HCT116 (cell line): ENCODE measurements at regions not wholly inside any gene's neighbourhood (a gene's known extent, or its start where the extent isn't known, plus 50 kb on each side); places are given as distances from the start of the nearest gene placed in this dataset.

Experiments used
- ATAC-seq: fragments of 200-7000 bp; cut with Tn5 transposase; 2 replicates; pipeline ENCODE4 v1.9.1; 2020; ENCODE audit warnings: mild to moderate bottlenecking, moderate library complexity
- BruUV-seq: library from RNA; stranded (reverse); fragments of 400-500 nt; replicated peaks from 2 replicates; lab custom pipeline; 2021; lab: Mats Ljungman, UMichigan
- CTCF ChIA-PET: fragments of 300-600 bp; sonication (Branson Sonifier 250); formaldehyde crosslinking; loops from one replicate; lab custom pipeline; 2021; ENCODE audit warnings: antibody characterized with exemption; lab: Charles Lee
- POLR2A ChIA-PET: fragments of 300-600, 350-600 bp; sonication (Branson Sonifier 250); formaldehyde crosslinking; loops from one replicate; lab custom pipeline; 2021; ENCODE audit warnings: antibody characterized with exemption; lab: Charles Lee
- RAD21 ChIA-PET, 2 experiments: fragments of 300-600 bp; sonication (Branson Sonifier 250); formaldehyde crosslinking; loops; one replicate each; lab custom pipeline; 2023; ENCODE audit warnings: low total read pairs in 2 of 2; ENCODE audit not compliant: uncharacterized antibody in 2 of 2, unreplicated experiment in 2 of 2, low non-redundant PET in 1 of 2; lab: Charles Lee
- DNase-seq: peaks from one replicate; pipeline ENCODE4 v3.0.0-alpha.2; 2010; ENCODE audit warnings: low read depth, low spot score
- H2AFZ ChIP-seq: fragments of 200-600 bp; shearing (Covaris generic), sonication (generic); 2 replicates; pipeline ENCODE4 v1.6.1; 2017; ENCODE audit warnings: low read depth, mixed run types, mixed read lengths, antibody characterized with exemption, low read length; ENCODE audit not compliant: poor library complexity, severe bottlenecking
- H3K27ac ChIP-seq: 2 replicates; pipeline ENCODE4 v1.5.1; 2012; ENCODE audit warnings: low read depth, low read length
- H3K27me3 ChIP-seq: fragments of 200-600 bp; sonication (generic); 2 replicates; pipeline ENCODE4 v1.6.1; 2016; ENCODE audit warnings: mixed run types, low read length, mixed read lengths; ENCODE audit not compliant: insufficient read depth
- H3K36me3 ChIP-seq, 2 experiments: fragments of 200-500 bp in 1 of 2; fragments of 200-600 bp in 1 of 2; sonication (Bioruptor generic) in 1 of 2; sonication (generic) in 1 of 2; 2 replicates each; pipeline versions ENCODE4 v1.5.1 to v1.6.1; 2014 to 2016; ENCODE audit warnings: low read length in 2 of 2, inconsistent platforms in 1 of 2, mixed read lengths in 1 of 2, mixed run types in 1 of 2; ENCODE audit not compliant: insufficient read depth in 2 of 2, control insufficient read depth in 1 of 2
- H3K4me1 ChIP-seq, 2 experiments: fragments of 200-600 bp in 1 of 2; sonication (generic) in 1 of 2; 2 replicates each; pipeline versions ENCODE4 v1.5.1 to v1.6.1; 2012 to 2017; ENCODE audit warnings: low read length in 2 of 2, inconsistent platforms in 1 of 2, mild to moderate bottlenecking in 1 of 2, mixed read lengths in 1 of 2, mixed run types in 1 of 2, moderate library complexity in 1 of 2; ENCODE audit not compliant: insufficient read depth in 2 of 2, control insufficient read depth in 1 of 2
- H3K4me2 ChIP-seq: fragments of 200-600 bp; sonication (generic); 2 replicates; pipeline ENCODE4 v1.6.1; 2017; ENCODE audit warnings: mixed run types, low read length, mixed read lengths
- H3K4me3 ChIP-seq, 2 experiments: fragments of 200-600 bp in 1 of 2; sonication (generic) in 1 of 2; replicated peaks in 1 of 2; 2 replicates each; pipeline ENCODE4 v1.5.1; 2011 to 2016; ENCODE audit warnings: low read length in 2 of 2, control low read depth in 1 of 2, low read depth in 1 of 2, mild to moderate bottlenecking in 1 of 2, mixed read lengths in 1 of 2, mixed run types in 1 of 2
- H3K79me2 ChIP-seq: fragments of 200-600 bp; sonication (generic); 2 replicates; pipeline ENCODE4 v1.6.1; 2017; ENCODE audit warnings: mild to moderate bottlenecking, mixed run types, low read length, moderate library complexity, mixed read lengths; ENCODE audit not compliant: insufficient read depth
- H3K9ac ChIP-seq: fragments of 200-600 bp; sonication (generic); 2 replicates; pipeline ENCODE4 v1.6.1; 2016; ENCODE audit warnings: low read length, mixed read lengths
- H3K9me2 ChIP-seq: fragments of 200-600 bp; sonication (generic), shearing (Covaris generic); 2 replicates; pipeline ENCODE4 v1.6.1; 2017; ENCODE audit warnings: mixed run types, mild to moderate bottlenecking, moderate library complexity; ENCODE audit not compliant: insufficient read depth
- H3K9me3 ChIP-seq, 2 experiments: fragments of 200-500 bp in 1 of 2; fragments of 200-600 bp in 1 of 2; sonication (Bioruptor generic) in 1 of 2; sonication (generic) in 1 of 2; 2 replicates each; pipeline ENCODE4 v1.6.1; 2014 to 2017; ENCODE audit warnings: low read length in 2 of 2, mixed read lengths in 2 of 2, inconsistent platforms in 1 of 2, low read depth in 1 of 2, mild to moderate bottlenecking in 1 of 2, mixed run types in 1 of 2, moderate library complexity in 1 of 2; ENCODE audit not compliant: control insufficient read depth in 1 of 2, insufficient read depth in 1 of 2
- H4K20me1 ChIP-seq: fragments of 200-600 bp; sonication (generic), shearing (Covaris generic); 2 replicates; pipeline ENCODE4 v1.6.1; 2017; ENCODE audit warnings: mixed run types, mild to moderate bottlenecking, moderate library complexity; ENCODE audit not compliant: insufficient read depth
- CBX3 ChIP-seq: IDR thresholded peaks from 2 replicates; pipeline ENCODE4 v1.6.1; 2012; ENCODE audit warnings: low read depth
- EGR1 ChIP-seq: IDR thresholded peaks from 2 replicates; pipeline ENCODE4 v1.6.1; 2012; ENCODE audit warnings: low read depth
- EZH2phosphoT487 ChIP-seq: fragments of 200-600 bp; IDR thresholded peaks from 2 replicates; pipeline ENCODE4 v1.6.1; 2018; ENCODE audit warnings: antibody characterized with exemption, borderline replicate concordance
- FOSL1 ChIP-seq: IDR thresholded peaks from 2 replicates; pipeline ENCODE4 v1.6.1; 2012; ENCODE audit warnings: low read depth
- POLR2A ChIP-seq: IDR thresholded peaks from 2 replicates; pipeline ENCODE4 v1.7.0; 2011; ENCODE audit warnings: borderline replicate concordance; ENCODE audit not compliant: insufficient read depth, insufficient read length; ENCODE audit errors: extremely low read depth
- POLR2AphosphoS5 ChIP-seq: IDR thresholded peaks from 2 replicates; pipeline ENCODE4 v1.6.1; 2011; ENCODE audit warnings: mild to moderate bottlenecking, low read depth, low read length, moderate library complexity
- SRF ChIP-seq: IDR thresholded peaks from 2 replicates; pipeline ENCODE4 v1.6.1; 2012; ENCODE audit warnings: low read depth
- TCF7L2 ChIP-seq: IDR thresholded peaks from 2 replicates; pipeline ENCODE4 v1.7.0; 2011; ENCODE audit warnings: borderline replicate concordance, inconsistent platforms; ENCODE audit not compliant: insufficient read depth, insufficient read length; ENCODE audit errors: extremely low read depth
- ZFX ChIP-seq: fragments of 450-650 bp; IDR thresholded peaks from 2 replicates; pipeline ENCODE4 v1.6.1; 2017
- intact Hi-C: fragments of 100-400 bp; cut with micrococcal nuclease; formaldehyde crosslinking; loops from 2 replicates; pipeline ENCODE4 v1.10.0; 2022
- TF ChIP-seq, protein P1 (sequence below): IDR thresholded peaks from 2 replicates; pipeline ENCODE4 v1.6.1; 2012
- TF ChIP-seq, protein P2 (sequence below), 3 experiments: fragments of 200-600 bp in 1 of 3; sonication (generic) in 1 of 3; IDR thresholded peaks in 2 of 3; conservative IDR thresholded peaks in 1 of 3; 2 replicates each; pipeline ENCODE4 v1.5.1; 2012 to 2017; ENCODE audit warnings: low read depth in 2 of 3, low read length in 2 of 3, antibody characterized with exemption in 1 of 3, borderline replicate concordance in 1 of 3, control low read depth in 1 of 3, mild to moderate bottlenecking in 1 of 3, mixed read lengths in 1 of 3, mixed run types in 1 of 3, moderate library complexity in 1 of 3; ENCODE audit not compliant: insufficient read depth in 1 of 3
- TF ChIP-seq, protein P3 (sequence below): IDR thresholded peaks from 2 replicates; pipeline ENCODE4 v1.6.1; 2011; ENCODE audit warnings: mild to moderate bottlenecking, low read length, moderate library complexity; ENCODE audit not compliant: insufficient replicate concordance; ENCODE audit errors: extremely low read depth
- TF ChIP-seq, protein P4 (sequence below): IDR thresholded peaks from 2 replicates; pipeline ENCODE4 v1.6.1; 2012; ENCODE audit warnings: low read depth

DNA sequence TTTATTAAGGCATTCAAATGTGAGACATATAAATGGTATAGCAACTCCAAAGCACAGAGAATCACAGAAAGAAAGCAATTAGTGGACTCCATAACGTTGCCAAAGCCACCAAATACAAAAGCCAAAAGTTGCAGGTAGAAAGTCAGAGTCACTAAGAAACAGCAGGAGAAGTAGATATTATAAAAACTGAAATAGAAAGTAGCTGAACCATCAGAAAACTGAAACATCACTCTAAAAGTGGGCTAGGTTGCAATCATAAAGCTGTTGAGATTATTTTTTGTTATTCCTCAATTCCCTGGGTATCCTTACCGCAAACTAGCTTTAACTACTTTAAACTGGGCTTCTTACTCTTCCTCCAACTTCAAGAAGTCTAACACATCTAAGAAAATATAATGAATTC lies 108.1 kb upstream of the ARRDC3 start:
- intact Hi-C loops: no loop called here
- Histone ChIP-seq H3K9ac (no peak overlapping the region), H3K4me2 (no peak overlapping the region), H3K27ac (no peak overlapping the region), H3K4me1 (no peaks in the 10 kb centered on the region), H3K27me3 (no peaks in the 10 kb centered on the region), H3K9me2 (0 out of 2 replicates have a peak, but pooled peaks cover 7% of the 10 kb centered on the region), H3K79me2 (no peaks in the 10 kb centered on the region), H2AFZ (no peak overlapping the region), H3K4me3 (no peak overlapping the region), H3K36me3 (no peaks in the 10 kb centered on the region), H3K9me3 (no peaks in the 10 kb centered on the region), H4K20me1 (no peaks in the 10 kb centered on the region)
- CTCF ChIA-PET: no interaction called here
- RAD21 ChIA-PET: no interaction called here
- no peak for ATAC-seq
- no peak for TF ChIP-seq FOSL1
- no peak for DNase-seq
- POLR2A ChIA-PET: no interaction called here
- BruUV-seq: no TSS peak

DNA sequence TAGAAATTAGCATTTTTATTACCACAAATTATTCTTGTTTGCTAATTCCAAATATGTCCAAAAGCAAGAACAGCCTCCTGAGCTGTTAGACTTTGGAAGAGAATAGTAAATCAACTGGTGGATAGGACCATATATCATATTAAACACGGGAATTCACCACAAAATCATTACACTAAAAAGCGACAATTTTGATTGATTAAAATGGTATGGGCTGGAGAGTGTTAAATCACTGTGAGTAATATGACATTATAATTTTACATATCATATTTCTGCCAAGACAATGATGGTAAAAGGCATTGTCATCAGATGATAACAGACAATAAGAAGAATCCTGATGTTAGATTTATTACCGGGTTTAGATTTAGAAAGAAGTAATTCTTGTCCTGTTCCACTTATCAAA lies 107.2 kb upstream of the ARRDC3 start:
- Histone ChIP-seq H2AFZ (no peak overlapping the region), H3K79me2 (no peaks in the 10 kb centered on the region), H3K4me3 (no peak overlapping the region), H3K9me2 (0 out of 2 replicates have a peak, but pooled peaks cover 7% of the 10 kb centered on the region), H3K4me2 (no peak overlapping the region), H3K27ac (no peak overlapping the region), H3K4me1 (no peaks in the 10 kb centered on the region), H3K9me3 (no peaks in the 10 kb centered on the region), H3K36me3 (no peaks in the 10 kb centered on the region), H3K9ac (no peak overlapping the region), H3K27me3 (no peaks in the 10 kb centered on the region), H4K20me1 (no peaks in the 10 kb centered on the region)
- no TSS peak for BruUV-seq
- no peak for ATAC-seq
- intact Hi-C loops: no loop called here
- ChIA-PET POLR2A (no interaction called here), CTCF (no interaction called here), RAD21 (no interaction called here)
- no peak for DNase-seq
- TF ChIP-seq TCF7L2 (no peak), CBX3 (no peak), EGR1 (no peak), POLR2AphosphoS5 (no peak), ZFX (no peak), FOSL1 (no peak), EZH2phosphoT487 (no peak), SRF (no peak), POLR2A (no peak)
- TF ChIP-seq, protein P1, sequence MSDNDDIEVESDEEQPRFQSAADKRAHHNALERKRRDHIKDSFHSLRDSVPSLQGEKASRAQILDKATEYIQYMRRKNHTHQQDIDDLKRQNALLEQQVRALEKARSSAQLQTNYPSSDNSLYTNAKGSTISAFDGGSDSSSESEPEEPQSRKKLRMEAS: no peak
- TF ChIP-seq, protein P2, sequence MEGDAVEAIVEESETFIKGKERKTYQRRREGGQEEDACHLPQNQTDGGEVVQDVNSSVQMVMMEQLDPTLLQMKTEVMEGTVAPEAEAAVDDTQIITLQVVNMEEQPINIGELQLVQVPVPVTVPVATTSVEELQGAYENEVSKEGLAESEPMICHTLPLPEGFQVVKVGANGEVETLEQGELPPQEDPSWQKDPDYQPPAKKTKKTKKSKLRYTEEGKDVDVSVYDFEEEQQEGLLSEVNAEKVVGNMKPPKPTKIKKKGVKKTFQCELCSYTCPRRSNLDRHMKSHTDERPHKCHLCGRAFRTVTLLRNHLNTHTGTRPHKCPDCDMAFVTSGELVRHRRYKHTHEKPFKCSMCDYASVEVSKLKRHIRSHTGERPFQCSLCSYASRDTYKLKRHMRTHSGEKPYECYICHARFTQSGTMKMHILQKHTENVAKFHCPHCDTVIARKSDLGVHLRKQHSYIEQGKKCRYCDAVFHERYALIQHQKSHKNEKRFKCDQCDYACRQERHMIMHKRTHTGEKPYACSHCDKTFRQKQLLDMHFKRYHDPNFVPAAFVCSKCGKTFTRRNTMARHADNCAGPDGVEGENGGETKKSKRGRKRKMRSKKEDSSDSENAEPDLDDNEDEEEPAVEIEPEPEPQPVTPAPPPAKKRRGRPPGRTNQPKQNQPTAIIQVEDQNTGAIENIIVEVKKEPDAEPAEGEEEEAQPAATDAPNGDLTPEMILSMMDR (IDR thresholded peaks at IDR 0.05 in 2 of 3, conservative IDR thresholded peaks at IDR 0.05 in 1 of 3; ENCODE audit: borderline replicate concordance in 1 of 3, insufficient read depth in 1 of 3, low read depth in 2 of 3, low read length in 2 of 3): no peak
- TF ChIP-seq, protein P3, sequence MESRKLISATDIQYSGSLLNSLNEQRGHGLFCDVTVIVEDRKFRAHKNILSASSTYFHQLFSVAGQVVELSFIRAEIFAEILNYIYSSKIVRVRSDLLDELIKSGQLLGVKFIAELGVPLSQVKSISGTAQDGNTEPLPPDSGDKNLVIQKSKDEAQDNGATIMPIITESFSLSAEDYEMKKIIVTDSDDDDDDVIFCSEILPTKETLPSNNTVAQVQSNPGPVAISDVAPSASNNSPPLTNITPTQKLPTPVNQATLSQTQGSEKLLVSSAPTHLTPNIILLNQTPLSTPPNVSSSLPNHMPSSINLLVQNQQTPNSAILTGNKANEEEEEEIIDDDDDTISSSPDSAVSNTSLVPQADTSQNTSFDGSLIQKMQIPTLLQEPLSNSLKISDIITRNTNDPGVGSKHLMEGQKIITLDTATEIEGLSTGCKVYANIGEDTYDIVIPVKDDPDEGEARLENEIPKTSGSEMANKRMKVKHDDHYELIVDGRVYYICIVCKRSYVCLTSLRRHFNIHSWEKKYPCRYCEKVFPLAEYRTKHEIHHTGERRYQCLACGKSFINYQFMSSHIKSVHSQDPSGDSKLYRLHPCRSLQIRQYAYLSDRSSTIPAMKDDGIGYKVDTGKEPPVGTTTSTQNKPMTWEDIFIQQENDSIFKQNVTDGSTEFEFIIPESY: no peak
- TF ChIP-seq, protein P4, sequence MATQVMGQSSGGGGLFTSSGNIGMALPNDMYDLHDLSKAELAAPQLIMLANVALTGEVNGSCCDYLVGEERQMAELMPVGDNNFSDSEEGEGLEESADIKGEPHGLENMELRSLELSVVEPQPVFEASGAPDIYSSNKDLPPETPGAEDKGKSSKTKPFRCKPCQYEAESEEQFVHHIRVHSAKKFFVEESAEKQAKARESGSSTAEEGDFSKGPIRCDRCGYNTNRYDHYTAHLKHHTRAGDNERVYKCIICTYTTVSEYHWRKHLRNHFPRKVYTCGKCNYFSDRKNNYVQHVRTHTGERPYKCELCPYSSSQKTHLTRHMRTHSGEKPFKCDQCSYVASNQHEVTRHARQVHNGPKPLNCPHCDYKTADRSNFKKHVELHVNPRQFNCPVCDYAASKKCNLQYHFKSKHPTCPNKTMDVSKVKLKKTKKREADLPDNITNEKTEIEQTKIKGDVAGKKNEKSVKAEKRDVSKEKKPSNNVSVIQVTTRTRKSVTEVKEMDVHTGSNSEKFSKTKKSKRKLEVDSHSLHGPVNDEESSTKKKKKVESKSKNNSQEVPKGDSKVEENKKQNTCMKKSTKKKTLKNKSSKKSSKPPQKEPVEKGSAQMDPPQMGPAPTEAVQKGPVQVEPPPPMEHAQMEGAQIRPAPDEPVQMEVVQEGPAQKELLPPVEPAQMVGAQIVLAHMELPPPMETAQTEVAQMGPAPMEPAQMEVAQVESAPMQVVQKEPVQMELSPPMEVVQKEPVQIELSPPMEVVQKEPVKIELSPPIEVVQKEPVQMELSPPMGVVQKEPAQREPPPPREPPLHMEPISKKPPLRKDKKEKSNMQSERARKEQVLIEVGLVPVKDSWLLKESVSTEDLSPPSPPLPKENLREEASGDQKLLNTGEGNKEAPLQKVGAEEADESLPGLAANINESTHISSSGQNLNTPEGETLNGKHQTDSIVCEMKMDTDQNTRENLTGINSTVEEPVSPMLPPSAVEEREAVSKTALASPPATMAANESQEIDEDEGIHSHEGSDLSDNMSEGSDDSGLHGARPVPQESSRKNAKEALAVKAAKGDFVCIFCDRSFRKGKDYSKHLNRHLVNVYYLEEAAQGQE: no peak
